HEK293 (cell line): ENCODE measurements at regions not wholly inside any gene's neighbourhood (a gene's known extent, or its start where the extent isn't known, plus 50 kb on each side); places are given as distances from the start of the nearest gene placed in this dataset.
"Not testable (repeated sequence)": the region's sequence is repeated elsewhere in the genome, so short reads cannot be mapped to it uniquely, and the experiment has no call there.

Source experiments
- KLF9 ChIP-seq: fragments of 450-650 bp; formaldehyde crosslinking; IDR thresholded peaks from 2 replicates; pipeline ENCODE4 v1.5.1; 2016; ENCODE audit warnings: missing biosample characterization, missing genetic modification characterization, low read depth
- SP2 ChIP-seq: fragments of 450-650 bp; formaldehyde crosslinking; IDR thresholded peaks from 2 replicates; pipeline ENCODE4 v1.5.1; 2016; ENCODE audit warnings: missing biosample characterization, missing genetic modification characterization
- SP7 ChIP-seq: fragments of 450-650 bp; formaldehyde crosslinking; IDR thresholded peaks from 2 replicates; pipeline ENCODE4 v1.5.1; 2016; ENCODE audit warnings: missing biosample characterization, missing genetic modification characterization
- ZFP41 ChIP-seq: fragments of 450-650 bp; formaldehyde crosslinking; IDR thresholded peaks from 2 replicates; pipeline ENCODE4 v1.5.1; 2016; ENCODE audit warnings: missing biosample characterization, missing genetic modification characterization, borderline replicate concordance
- ZNF121 ChIP-seq: fragments of 450-650 bp; formaldehyde crosslinking; IDR thresholded peaks from 2 replicates; pipeline ENCODE4 v1.5.1; 2016; ENCODE audit warnings: missing biosample characterization, missing genetic modification characterization
- ZNF274 ChIP-seq, 2 experiments: fragments of 200-500 bp in 1 of 2; fragments of 450-650 bp in 1 of 2; sonication (Bioruptor generic) in 1 of 2; formaldehyde crosslinking in 1 of 2; IDR thresholded peaks; 2 replicates each; pipeline versions ENCODE4 v1.5.1 to v1.6.1; 2014 to 2016; ENCODE audit warnings: borderline replicate concordance in 1 of 2, inconsistent platforms in 1 of 2, low read length in 1 of 2, missing biosample characterization in 1 of 2, missing genetic modification characterization in 1 of 2
- ZNF596 ChIP-seq: fragments of 450-650 bp; IDR thresholded peaks from 2 replicates; pipeline ENCODE4 v1.5.0; 2018; ENCODE audit warnings: missing biosample characterization, mild to moderate bottlenecking, missing genetic modification characterization, moderate library complexity
- ZNF629 ChIP-seq: fragments of 450-650 bp; formaldehyde crosslinking; IDR thresholded peaks from 2 replicates; pipeline ENCODE4 v1.5.1; 2017; ENCODE audit warnings: missing biosample characterization, missing genetic modification characterization
- ZNF830 ChIP-seq: fragments of 450-650 bp; IDR thresholded peaks from 2 replicates; pipeline ENCODE4 v1.5.0; 2018; ENCODE audit warnings: missing biosample characterization, missing genetic modification characterization, low read depth, mild to moderate bottlenecking, moderate library complexity
- ZSCAN30 ChIP-seq: fragments of 450-650 bp; IDR thresholded peaks from 2 replicates; pipeline ENCODE4 v1.5.1; 2018; ENCODE audit warnings: missing biosample characterization, mild to moderate bottlenecking, missing genetic modification characterization, moderate library complexity
- TF ChIP-seq, protein P1 (sequence below): fragments of 450-650 bp; formaldehyde crosslinking; IDR thresholded peaks from 2 replicates; pipeline ENCODE4 v1.5.1; 2017; ENCODE audit warnings: missing biosample characterization, missing genetic modification characterization
- TF ChIP-seq, protein P2 (sequence below): fragments of 450-650 bp; formaldehyde crosslinking; IDR thresholded peaks from 2 replicates; pipeline ENCODE4 v1.5.1; 2016; ENCODE audit warnings: missing biosample characterization, missing genetic modification characterization
- TF ChIP-seq, protein P3 (sequence below): fragments of 450-650 bp; formaldehyde crosslinking; IDR thresholded peaks from 2 replicates; pipeline ENCODE4 v1.5.1; 2017; ENCODE audit warnings: missing biosample characterization, mild to moderate bottlenecking, missing genetic modification characterization, moderate library complexity
- TF ChIP-seq, protein P4 (sequence below): fragments of 450-650 bp; formaldehyde crosslinking; IDR thresholded peaks from 2 replicates; pipeline ENCODE4 v1.5.1; 2016; ENCODE audit warnings: missing biosample characterization, missing genetic modification characterization

DNA sequence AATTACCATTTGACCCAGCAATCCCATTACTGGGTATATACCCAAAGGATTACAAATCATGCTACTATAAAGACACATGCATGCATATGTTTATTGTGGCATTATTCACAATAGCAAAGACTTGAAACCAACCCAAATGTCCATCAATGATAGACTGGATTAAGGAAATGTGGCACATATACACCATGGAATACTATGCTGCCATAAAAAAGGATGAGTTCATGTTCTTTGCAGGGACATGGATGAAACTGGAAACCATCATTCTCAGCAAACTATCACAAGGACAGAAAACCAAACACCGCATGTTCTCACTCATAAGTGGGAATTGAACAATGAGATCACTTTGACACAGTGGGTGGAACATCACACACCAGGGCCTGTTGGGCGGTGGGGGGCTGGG, 83.9 kb upstream of the MAP3K1 start:
- TF ChIP-seq ZFP41; ZNF830 (tag by site-specific recombination); ZSCAN30; SP2; ZNF121 (tag by site-specific recombination); ZNF629 (tag by site-specific recombination); ZNF274 (IDR thresholded peaks at IDR 0.05; ENCODE audit: low read length); ZNF274 (tag by site-specific recombination; IDR thresholded peaks at IDR 0.05; ENCODE audit: borderline replicate concordance); ZNF596 (tag by site-specific recombination); SP7 (tag by site-specific recombination); KLF9: not testable (repeated sequence)
- TF ChIP-seq, protein P1, sequence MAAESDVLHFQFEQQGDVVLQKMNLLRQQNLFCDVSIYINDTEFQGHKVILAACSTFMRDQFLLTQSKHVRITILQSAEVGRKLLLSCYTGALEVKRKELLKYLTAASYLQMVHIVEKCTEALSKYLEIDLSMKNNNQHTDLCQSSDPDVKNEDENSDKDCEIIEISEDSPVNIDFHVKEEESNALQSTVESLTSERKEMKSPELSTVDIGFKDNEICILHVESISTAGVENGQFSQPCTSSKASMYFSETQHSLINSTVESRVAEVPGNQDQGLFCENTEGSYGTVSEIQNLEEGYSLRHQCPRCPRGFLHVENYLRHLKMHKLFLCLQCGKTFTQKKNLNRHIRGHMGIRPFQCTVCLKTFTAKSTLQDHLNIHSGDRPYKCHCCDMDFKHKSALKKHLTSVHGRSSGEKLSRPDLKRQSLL (tag by site-specific recombination) = not testable (repeated sequence)
- TF ChIP-seq, protein P2, sequence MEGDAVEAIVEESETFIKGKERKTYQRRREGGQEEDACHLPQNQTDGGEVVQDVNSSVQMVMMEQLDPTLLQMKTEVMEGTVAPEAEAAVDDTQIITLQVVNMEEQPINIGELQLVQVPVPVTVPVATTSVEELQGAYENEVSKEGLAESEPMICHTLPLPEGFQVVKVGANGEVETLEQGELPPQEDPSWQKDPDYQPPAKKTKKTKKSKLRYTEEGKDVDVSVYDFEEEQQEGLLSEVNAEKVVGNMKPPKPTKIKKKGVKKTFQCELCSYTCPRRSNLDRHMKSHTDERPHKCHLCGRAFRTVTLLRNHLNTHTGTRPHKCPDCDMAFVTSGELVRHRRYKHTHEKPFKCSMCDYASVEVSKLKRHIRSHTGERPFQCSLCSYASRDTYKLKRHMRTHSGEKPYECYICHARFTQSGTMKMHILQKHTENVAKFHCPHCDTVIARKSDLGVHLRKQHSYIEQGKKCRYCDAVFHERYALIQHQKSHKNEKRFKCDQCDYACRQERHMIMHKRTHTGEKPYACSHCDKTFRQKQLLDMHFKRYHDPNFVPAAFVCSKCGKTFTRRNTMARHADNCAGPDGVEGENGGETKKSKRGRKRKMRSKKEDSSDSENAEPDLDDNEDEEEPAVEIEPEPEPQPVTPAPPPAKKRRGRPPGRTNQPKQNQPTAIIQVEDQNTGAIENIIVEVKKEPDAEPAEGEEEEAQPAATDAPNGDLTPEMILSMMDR = not testable (repeated sequence)
- TF ChIP-seq, protein P3, sequence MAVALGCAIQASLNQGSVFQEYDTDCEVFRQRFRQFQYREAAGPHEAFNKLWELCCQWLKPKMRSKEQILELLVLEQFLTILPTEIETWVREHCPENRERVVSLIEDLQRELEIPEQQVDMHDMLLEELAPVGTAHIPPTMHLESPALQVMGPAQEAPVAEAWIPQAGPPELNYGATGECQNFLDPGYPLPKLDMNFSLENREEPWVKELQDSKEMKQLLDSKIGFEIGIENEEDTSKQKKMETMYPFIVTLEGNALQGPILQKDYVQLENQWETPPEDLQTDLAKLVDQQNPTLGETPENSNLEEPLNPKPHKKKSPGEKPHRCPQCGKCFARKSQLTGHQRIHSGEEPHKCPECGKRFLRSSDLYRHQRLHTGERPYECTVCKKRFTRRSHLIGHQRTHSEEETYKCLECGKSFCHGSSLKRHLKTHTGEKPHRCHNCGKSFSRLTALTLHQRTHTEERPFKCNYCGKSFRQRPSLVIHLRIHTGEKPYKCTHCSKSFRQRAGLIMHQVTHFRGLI (tag by site-specific recombination) = not testable (repeated sequence)
- TF ChIP-seq, protein P4, sequence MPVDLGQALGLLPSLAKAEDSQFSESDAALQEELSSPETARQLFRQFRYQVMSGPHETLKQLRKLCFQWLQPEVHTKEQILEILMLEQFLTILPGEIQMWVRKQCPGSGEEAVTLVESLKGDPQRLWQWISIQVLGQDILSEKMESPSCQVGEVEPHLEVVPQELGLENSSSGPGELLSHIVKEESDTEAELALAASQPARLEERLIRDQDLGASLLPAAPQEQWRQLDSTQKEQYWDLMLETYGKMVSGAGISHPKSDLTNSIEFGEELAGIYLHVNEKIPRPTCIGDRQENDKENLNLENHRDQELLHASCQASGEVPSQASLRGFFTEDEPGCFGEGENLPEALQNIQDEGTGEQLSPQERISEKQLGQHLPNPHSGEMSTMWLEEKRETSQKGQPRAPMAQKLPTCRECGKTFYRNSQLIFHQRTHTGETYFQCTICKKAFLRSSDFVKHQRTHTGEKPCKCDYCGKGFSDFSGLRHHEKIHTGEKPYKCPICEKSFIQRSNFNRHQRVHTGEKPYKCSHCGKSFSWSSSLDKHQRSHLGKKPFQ (tag by site-specific recombination) = not testable (repeated sequence)
